ENCODE measurements at regions not wholly inside any gene's neighbourhood (a gene's known extent, or its start where the extent isn't known, plus 50 kb on each side); places are given as distances from the start of the nearest gene placed in this dataset.
"Not testable (repeated sequence)": the region's sequence is repeated elsewhere in the genome, so short reads cannot be mapped to it uniquely, and the experiment has no call there.

- intact Hi-C loops (cut with micrococcal nuclease); BruUV-seq (replicated peaks); CTCF ChIA-PET; H3K4me1 ChIP-seq (ENCODE audit: control insufficient read depth in 1 of 2, insufficient read depth in 2 of 2, low read length in 2 of 2); H3K9me2 ChIP-seq (ENCODE audit: insufficient read depth); H3K4me2 ChIP-seq (ENCODE audit: low read length); DNase-seq (ENCODE audit: low read depth, low spot score); H3K79me2 ChIP-seq (ENCODE audit: insufficient read depth, low read length); H3K9ac ChIP-seq (ENCODE audit: low read length); ATAC-seq; H3K36me3 ChIP-seq (ENCODE audit: control insufficient read depth in 1 of 2, insufficient read depth in 2 of 2, low read length in 2 of 2); H2AFZ ChIP-seq (ENCODE audit: low read depth, low read length, poor library complexity, severe bottlenecking); RAD21 ChIA-PET (ENCODE audit: low non-redundant PET in 1 of 2, low total read pairs in 2 of 2, uncharacterized antibody in 2 of 2, unreplicated experiment in 2 of 2); H3K9me3 ChIP-seq (ENCODE audit: control insufficient read depth in 1 of 2, insufficient read depth in 1 of 2, low read depth in 1 of 2, low read length in 2 of 2); H3K4me3 ChIP-seq (replicated peaks in 1 of 2; ENCODE audit: low read depth in 1 of 2, low read length in 2 of 2); POLR2A ChIA-PET; H3K27me3 ChIP-seq (ENCODE audit: insufficient read depth, low read length); H3K27ac ChIP-seq (ENCODE audit: low read depth, low read length); H4K20me1 ChIP-seq (ENCODE audit: insufficient read depth): not testable (repeated sequence)
These were observed 140.4 kb downstream of the SPDYE17 start for GRCh38 chr7:76891771-76892170.

- not testable (repeated sequence) for H4K20me1 ChIP-seq (ENCODE audit: insufficient read depth)
These were observed 152.3 kb downstream of the SPDYE17 start for GRCh38 chr7:76879733-76880288.

GRCh38 chr7:76875760-76876159 lies 156.4 kb downstream of the SPDYE17 start:
- H3K4me2 ChIP-seq (ENCODE audit: low read length); H3K9ac ChIP-seq (ENCODE audit: low read length); H3K79me2 ChIP-seq (ENCODE audit: insufficient read depth, low read length); H2AFZ ChIP-seq (ENCODE audit: low read depth, low read length, poor library complexity, severe bottlenecking); H3K4me3 ChIP-seq (replicated peaks in 1 of 2; ENCODE audit: low read depth in 1 of 2, low read length in 2 of 2); intact Hi-C loops (cut with micrococcal nuclease); H3K36me3 ChIP-seq (ENCODE audit: control insufficient read depth in 1 of 2, insufficient read depth in 2 of 2, low read length in 2 of 2); DNase-seq (ENCODE audit: low read depth, low spot score); RAD21 ChIA-PET (ENCODE audit: low non-redundant PET in 1 of 2, low total read pairs in 2 of 2, uncharacterized antibody in 2 of 2, unreplicated experiment in 2 of 2); H3K27me3 ChIP-seq (ENCODE audit: insufficient read depth, low read length); H3K27ac ChIP-seq (ENCODE audit: low read depth, low read length); BruUV-seq (replicated peaks); ATAC-seq; POLR2A ChIA-PET; H3K9me2 ChIP-seq (ENCODE audit: insufficient read depth); H4K20me1 ChIP-seq (ENCODE audit: insufficient read depth); H3K9me3 ChIP-seq (ENCODE audit: control insufficient read depth in 1 of 2, insufficient read depth in 1 of 2, low read depth in 1 of 2, low read length in 2 of 2); CTCF ChIA-PET; H3K4me1 ChIP-seq (ENCODE audit: control insufficient read depth in 1 of 2, insufficient read depth in 2 of 2, low read length in 2 of 2): not testable (repeated sequence)

More at GRCh38 chr7:76879733-76880288, 152.3 kb downstream of the SPDYE17 start:
- H3K27ac ChIP-seq (ENCODE audit: low read depth, low read length); H3K79me2 ChIP-seq (ENCODE audit: insufficient read depth, low read length); H3K27me3 ChIP-seq (ENCODE audit: insufficient read depth, low read length); POLR2A ChIA-PET; H3K9ac ChIP-seq (ENCODE audit: low read length); RAD21 ChIA-PET (ENCODE audit: low non-redundant PET in 1 of 2, low total read pairs in 2 of 2, uncharacterized antibody in 2 of 2, unreplicated experiment in 2 of 2); ATAC-seq; H3K9me2 ChIP-seq (ENCODE audit: insufficient read depth); intact Hi-C loops (cut with micrococcal nuclease); CTCF ChIA-PET; BruUV-seq (replicated peaks); H3K4me1 ChIP-seq (ENCODE audit: control insufficient read depth in 1 of 2, insufficient read depth in 2 of 2, low read length in 2 of 2); H3K4me3 ChIP-seq (replicated peaks in 1 of 2; ENCODE audit: low read depth in 1 of 2, low read length in 2 of 2); H3K4me2 ChIP-seq (ENCODE audit: low read length); DNase-seq (ENCODE audit: low read depth, low spot score); H3K9me3 ChIP-seq (ENCODE audit: control insufficient read depth in 1 of 2, insufficient read depth in 1 of 2, low read depth in 1 of 2, low read length in 2 of 2); H2AFZ ChIP-seq (ENCODE audit: low read depth, low read length, poor library complexity, severe bottlenecking); H3K36me3 ChIP-seq (ENCODE audit: control insufficient read depth in 1 of 2, insufficient read depth in 2 of 2, low read length in 2 of 2): not testable (repeated sequence)

- H3K4me1 ChIP-seq (ENCODE audit: control insufficient read depth in 1 of 2, insufficient read depth in 2 of 2, low read length in 2 of 2); CTCF ChIA-PET; H3K27ac ChIP-seq (ENCODE audit: low read depth, low read length); H3K79me2 ChIP-seq (ENCODE audit: insufficient read depth, low read length); H3K27me3 ChIP-seq (ENCODE audit: insufficient read depth, low read length); DNase-seq (ENCODE audit: low read depth, low spot score); POLR2A ChIA-PET; H3K9ac ChIP-seq (ENCODE audit: low read length); ATAC-seq; H4K20me1 ChIP-seq (ENCODE audit: insufficient read depth); H3K4me2 ChIP-seq (ENCODE audit: low read length); H3K4me3 ChIP-seq (replicated peaks in 1 of 2; ENCODE audit: low read depth in 1 of 2, low read length in 2 of 2); RAD21 ChIA-PET (ENCODE audit: low non-redundant PET in 1 of 2, low total read pairs in 2 of 2, uncharacterized antibody in 2 of 2, unreplicated experiment in 2 of 2); BruUV-seq (replicated peaks); H3K9me2 ChIP-seq (ENCODE audit: insufficient read depth); H3K9me3 ChIP-seq (ENCODE audit: control insufficient read depth in 1 of 2, insufficient read depth in 1 of 2, low read depth in 1 of 2, low read length in 2 of 2); intact Hi-C loops (cut with micrococcal nuclease); H2AFZ ChIP-seq (ENCODE audit: low read depth, low read length, poor library complexity, severe bottlenecking); H3K36me3 ChIP-seq (ENCODE audit: control insufficient read depth in 1 of 2, insufficient read depth in 2 of 2, low read length in 2 of 2): not testable (repeated sequence)
These were observed 161.7 kb downstream of the SPDYE17 start for GRCh38 chr7:76870504-76870808.

- POLR2A ChIA-PET; H3K9me3 ChIP-seq (ENCODE audit: control insufficient read depth in 1 of 2, insufficient read depth in 1 of 2, low read depth in 1 of 2, low read length in 2 of 2); H4K20me1 ChIP-seq (ENCODE audit: insufficient read depth); H3K9ac ChIP-seq (ENCODE audit: low read length); BruUV-seq (replicated peaks); H3K36me3 ChIP-seq (ENCODE audit: control insufficient read depth in 1 of 2, insufficient read depth in 2 of 2, low read length in 2 of 2); H3K4me2 ChIP-seq (ENCODE audit: low read length); DNase-seq (ENCODE audit: low read depth, low spot score); intact Hi-C loops (cut with micrococcal nuclease); H3K4me3 ChIP-seq (replicated peaks in 1 of 2; ENCODE audit: low read depth in 1 of 2, low read length in 2 of 2); H3K4me1 ChIP-seq (ENCODE audit: control insufficient read depth in 1 of 2, insufficient read depth in 2 of 2, low read length in 2 of 2); H3K27me3 ChIP-seq (ENCODE audit: insufficient read depth, low read length); H3K27ac ChIP-seq (ENCODE audit: low read depth, low read length); CTCF ChIA-PET; H3K79me2 ChIP-seq (ENCODE audit: insufficient read depth, low read length); H3K9me2 ChIP-seq (ENCODE audit: insufficient read depth); RAD21 ChIA-PET (ENCODE audit: low non-redundant PET in 1 of 2, low total read pairs in 2 of 2, uncharacterized antibody in 2 of 2, unreplicated experiment in 2 of 2); ATAC-seq; H2AFZ ChIP-seq (ENCODE audit: low read depth, low read length, poor library complexity, severe bottlenecking): not testable (repeated sequence)
These were observed 164.7 kb downstream of the SPDYE17 start for GRCh38 chr7:76867364-76867889.

Measured in HCT116 (cell line).